ENCODE measurements at regions not wholly inside any gene's neighbourhood (a gene's known extent, or its start where the extent isn't known, plus 50 kb on each side); places are given as distances from the start of the nearest gene placed in this dataset.

GRCh38 chr5:126031989-126032716 lies 391.1 kb upstream of the GRAMD2B start:
- H3K27me3 Mint-ChIP-seq, result no peaks in the 10 kb centered on the region
- H3K4me1 Mint-ChIP-seq (ENCODE audit: low read depth), result no peaks in the 10 kb centered on the region
- ChIA-PET CTCF (no interaction called here), POLR2A (no interaction called here)
- H3K4me3 Mint-ChIP-seq, result no peak overlapping the region
- peaks cover 25% of the 10 kb centered on the region for H3K9me3 Mint-ChIP-seq
- no peak for DNase-seq
- no peaks in the 10 kb centered on the region for H3K36me3 Mint-ChIP-seq
- intact Hi-C loops (cut with micrococcal nuclease), result no loop called here
- H3K27ac Mint-ChIP-seq, result no peak overlapping the region

DNA sequence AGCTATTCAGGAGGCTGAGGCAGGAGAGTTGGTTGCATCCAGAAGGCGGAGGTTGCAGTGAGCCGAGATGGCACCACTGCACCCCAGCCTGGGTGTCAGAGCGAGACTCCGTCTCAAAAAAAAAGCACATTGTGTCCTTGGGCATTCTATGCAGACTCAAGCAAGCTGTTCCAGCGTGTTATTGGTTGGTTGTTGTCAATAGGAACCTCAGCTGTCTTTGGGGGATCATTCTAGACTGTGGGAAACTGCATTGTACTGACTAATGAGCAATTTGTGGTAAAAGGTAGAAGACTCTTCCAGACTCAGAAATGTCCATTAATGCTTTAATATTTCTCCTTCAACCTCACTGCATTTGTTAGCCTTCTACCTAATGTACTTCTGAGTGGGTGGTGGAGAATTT lies 379.5 kb upstream of the GRAMD2B start:
- ChIA-PET POLR2A (no interaction called here), CTCF (no interaction called here)
- Mint-ChIP-seq H3K27ac (no peak overlapping the region), H3K36me3 (no peaks in the 10 kb centered on the region), H3K4me3 (no peak overlapping the region), H3K4me1 (ENCODE audit: low read depth) (no peaks in the 10 kb centered on the region), H3K27me3 (no peaks in the 10 kb centered on the region), H3K9me3 (no peaks in the 10 kb centered on the region)
- intact Hi-C loops (cut with micrococcal nuclease), result no loop called here
- DNase-seq, result no peak

DNA sequence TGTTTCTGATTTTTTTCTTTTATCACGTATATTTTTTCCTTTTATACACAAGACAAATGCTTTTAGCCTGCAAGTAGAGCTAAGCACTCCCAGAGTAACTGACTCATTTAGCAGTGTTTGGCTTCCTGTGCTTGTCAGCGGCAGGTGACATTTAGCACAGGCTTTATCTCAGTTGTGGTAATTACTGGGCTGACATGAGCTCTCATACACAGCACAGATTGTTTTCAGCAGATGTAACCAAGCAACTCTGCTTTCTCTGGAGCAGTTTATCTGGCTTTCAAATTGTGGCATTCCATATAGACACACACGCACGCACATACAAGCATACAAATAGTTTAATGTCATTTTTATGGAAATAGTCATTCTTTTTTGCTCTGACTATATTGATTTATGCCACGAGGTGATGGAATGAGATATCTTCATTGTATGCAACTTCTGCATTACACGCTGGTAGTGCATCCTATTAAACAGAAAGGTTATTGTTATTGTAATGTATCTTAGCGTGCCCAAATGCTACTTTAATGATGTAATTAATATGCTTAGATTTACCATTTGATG lies 379.0 kb upstream of the GRAMD2B start:
- H3K27ac Mint-ChIP-seq, result no peak overlapping the region
- H3K4me1 Mint-ChIP-seq (ENCODE audit: low read depth), result no peaks in the 10 kb centered on the region
- no peak overlapping the region for H3K4me3 Mint-ChIP-seq
- no peaks in the 10 kb centered on the region for H3K9me3 Mint-ChIP-seq
- no peak for DNase-seq
- no peaks in the 10 kb centered on the region for H3K27me3 Mint-ChIP-seq
- ChIA-PET POLR2A (no interaction called here), CTCF (no interaction called here)
- intact Hi-C loops (cut with micrococcal nuclease), result no loop called here
- H3K36me3 Mint-ChIP-seq, result no peaks in the 10 kb centered on the region

- Mint-ChIP-seq H3K27ac (no peak overlapping the region), H3K4me1 (ENCODE audit: low read depth) (no peaks in the 10 kb centered on the region), H3K9me3 (peaks cover 2% of the 10 kb centered on the region), H3K27me3 (no peaks in the 10 kb centered on the region), H3K4me3 (no peak overlapping the region), H3K36me3 (no peaks in the 10 kb centered on the region)
- intact Hi-C loops (cut with micrococcal nuclease), result no loop called here
- ChIA-PET POLR2A (no interaction called here), CTCF (no interaction called here)
- no peak for DNase-seq
Observed at GRCh38 chr5:126044931-126045565, 378.2 kb upstream of the GRAMD2B start.

- intact Hi-C loops (cut with micrococcal nuclease), result no loop called here
- CTCF ChIA-PET, result no interaction called here
- no peaks in the 10 kb centered on the region for H3K36me3 Mint-ChIP-seq
- no peak overlapping the region for H3K27ac Mint-ChIP-seq
- no peaks in the 10 kb centered on the region for H3K27me3 Mint-ChIP-seq
- DNase-seq, result no peak
- POLR2A ChIA-PET, result no interaction called here
- H3K4me3 Mint-ChIP-seq, result no peak overlapping the region
- H3K9me3 Mint-ChIP-seq, result peaks cover 2% of the 10 kb centered on the region
- H3K4me1 Mint-ChIP-seq (ENCODE audit: low read depth), result no peaks in the 10 kb centered on the region
Observed at GRCh38 chr5:126046318-126046717, 376.9 kb upstream of the GRAMD2B start.

GRCh38 chr5:126046846-126047571 lies 376.2 kb upstream of the GRAMD2B start:
- peaks cover 2% of the 10 kb centered on the region for H3K9me3 Mint-ChIP-seq
- intact Hi-C loops (cut with micrococcal nuclease), result no loop called here
- H3K27ac Mint-ChIP-seq, result no peak overlapping the region
- no peak overlapping the region for H3K4me3 Mint-ChIP-seq
- no peaks in the 10 kb centered on the region for H3K4me1 Mint-ChIP-seq (ENCODE audit: low read depth)
- DNase-seq, result no peak
- ChIA-PET CTCF (no interaction called here), POLR2A (no interaction called here)
- H3K36me3 Mint-ChIP-seq, result no peaks in the 10 kb centered on the region
- no peaks in the 10 kb centered on the region for H3K27me3 Mint-ChIP-seq

GRCh38 chr5:126052120-126052519 lies 371.1 kb upstream of the GRAMD2B start:
- H3K27me3 Mint-ChIP-seq, result no peaks in the 10 kb centered on the region
- no peaks in the 10 kb centered on the region for H3K4me1 Mint-ChIP-seq (ENCODE audit: low read depth)
- H3K36me3 Mint-ChIP-seq, result no peaks in the 10 kb centered on the region
- peaks cover 6% of the 10 kb centered on the region for H3K9me3 Mint-ChIP-seq
- no peak overlapping the region for H3K27ac Mint-ChIP-seq
- ChIA-PET POLR2A (no interaction called here), CTCF (no interaction called here)
- intact Hi-C loops (cut with micrococcal nuclease), result no loop called here
- DNase-seq, result no peak
- no peak overlapping the region for H3K4me3 Mint-ChIP-seq

DNA sequence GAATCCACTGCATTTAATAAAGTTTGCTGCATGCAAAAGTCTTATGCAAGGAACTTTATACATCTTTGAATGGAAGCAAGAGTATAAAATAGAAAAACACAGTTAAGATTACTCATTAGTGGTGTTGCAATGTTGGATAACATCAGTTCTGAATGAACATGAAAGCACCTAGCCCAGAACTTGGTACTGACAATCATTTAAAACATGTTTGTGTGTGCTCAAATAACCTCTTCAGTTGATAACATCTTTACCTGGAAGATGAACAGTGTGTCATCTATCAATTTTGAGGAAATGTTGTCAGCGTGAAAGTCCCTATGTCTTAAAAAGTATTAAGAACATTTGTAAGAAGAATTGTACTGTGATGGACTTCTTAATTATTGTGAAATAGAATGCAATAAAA lies 370.4 kb upstream of the GRAMD2B start:
- Mint-ChIP-seq H3K27ac (no peak overlapping the region), H3K4me3 (no peak overlapping the region), H3K4me1 (ENCODE audit: low read depth) (no peaks in the 10 kb centered on the region), H3K9me3 (peaks cover 6% of the 10 kb centered on the region), H3K27me3 (no peaks in the 10 kb centered on the region), H3K36me3 (no peaks in the 10 kb centered on the region)
- intact Hi-C loops (cut with micrococcal nuclease), result no loop called here
- ChIA-PET CTCF (no interaction called here), POLR2A (no interaction called here)
- DNase-seq, result no peak

DNA sequence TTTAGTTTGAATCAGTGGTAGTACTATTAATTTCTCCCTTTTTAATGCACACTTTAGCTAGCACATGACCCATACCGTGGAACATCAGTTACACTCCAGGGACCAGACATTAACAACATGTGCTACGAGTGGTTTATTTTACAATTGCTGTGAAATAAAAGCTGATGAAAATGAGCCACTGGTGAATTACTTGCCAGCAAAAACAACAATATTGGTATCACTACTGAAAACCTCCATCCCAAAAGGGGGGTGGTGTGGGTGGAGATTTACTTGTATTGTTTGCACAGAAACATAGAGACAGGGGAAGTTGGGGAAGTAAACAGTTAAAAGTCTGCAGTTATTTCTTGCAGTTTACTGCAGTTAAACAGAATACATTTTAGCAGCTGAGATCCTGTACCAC lies 369.6 kb upstream of the GRAMD2B start:
- no peak overlapping the region for H3K4me3 Mint-ChIP-seq
- ChIA-PET POLR2A (no interaction called here), CTCF (no interaction called here)
- H3K9me3 Mint-ChIP-seq, result peaks cover 8% of the 10 kb centered on the region
- intact Hi-C loops (cut with micrococcal nuclease), result no loop called here
- no peak overlapping the region for H3K27ac Mint-ChIP-seq
- H3K4me1 Mint-ChIP-seq (ENCODE audit: low read depth), result no peaks in the 10 kb centered on the region
- H3K36me3 Mint-ChIP-seq, result no peaks in the 10 kb centered on the region
- no peak for DNase-seq
- H3K27me3 Mint-ChIP-seq, result no peaks in the 10 kb centered on the region

DNA sequence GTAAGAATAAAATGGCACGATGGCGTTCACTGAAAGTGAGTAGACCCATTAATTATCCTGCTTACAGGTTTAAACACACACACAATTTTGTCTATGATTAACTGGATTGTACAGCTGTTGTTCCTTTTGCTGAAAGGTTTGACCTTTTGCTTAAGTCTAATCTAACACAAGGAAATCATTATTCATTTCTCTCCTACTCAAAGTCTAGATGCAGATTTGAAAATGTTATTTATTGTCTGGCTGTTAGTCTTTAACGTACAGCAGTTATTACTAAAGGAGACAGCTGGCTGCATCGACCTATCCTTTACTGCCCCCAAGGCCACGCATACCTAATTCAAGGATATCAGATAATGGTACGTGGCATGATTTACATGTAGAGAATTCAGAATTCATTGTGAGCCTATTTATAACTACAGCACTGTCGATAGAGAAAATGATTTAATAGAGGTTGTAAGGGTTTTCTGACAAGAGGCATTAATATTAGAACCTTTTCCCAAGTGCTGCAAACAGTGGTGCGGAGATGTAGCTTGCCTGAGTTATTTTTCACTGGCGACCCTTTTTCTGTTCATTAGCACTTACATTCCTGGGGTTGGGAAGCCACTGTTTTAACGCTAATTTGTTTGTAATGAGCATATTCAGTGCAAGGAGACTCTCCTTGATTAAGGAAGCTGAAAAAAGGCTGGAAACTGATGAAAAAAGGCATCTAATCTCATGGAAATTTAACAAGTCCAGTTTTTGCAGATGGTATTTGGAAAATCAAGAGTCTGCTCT lies 368.4 kb upstream of the GRAMD2B start:
- Mint-ChIP-seq H3K4me3 (no peak overlapping the region), H3K36me3 (no peaks in the 10 kb centered on the region), H3K27me3 (no peaks in the 10 kb centered on the region), H3K4me1 (ENCODE audit: low read depth) (no peaks in the 10 kb centered on the region), H3K9me3 (peaks cover 11% of the 10 kb centered on the region), H3K27ac (no peak overlapping the region)
- ChIA-PET POLR2A (no interaction called here), CTCF (no interaction called here)
- no peak for DNase-seq
- intact Hi-C loops (cut with micrococcal nuclease), result no loop called here

DNA sequence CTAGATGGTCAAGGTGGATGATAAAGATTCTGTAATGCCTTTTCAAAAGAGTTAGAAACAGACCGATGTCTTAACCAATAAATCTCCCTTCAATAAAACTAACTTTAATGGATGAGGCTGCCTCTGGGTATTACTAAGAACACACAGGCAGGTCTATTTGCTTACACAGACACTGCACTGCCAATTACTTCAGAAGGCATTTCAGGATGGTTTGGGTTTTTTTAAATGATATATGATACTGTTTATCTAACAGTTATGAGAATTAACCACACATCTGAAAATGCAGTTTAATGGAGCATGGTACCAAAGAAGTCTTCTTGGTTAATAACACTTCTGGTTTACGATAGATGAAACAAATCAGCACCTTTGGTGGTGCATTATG lies 367.9 kb upstream of the GRAMD2B start:
- peaks cover 11% of the 10 kb centered on the region for H3K9me3 Mint-ChIP-seq
- CTCF ChIA-PET, result no interaction called here
- H3K27ac Mint-ChIP-seq, result no peak overlapping the region
- H3K4me3 Mint-ChIP-seq, result no peak overlapping the region
- POLR2A ChIA-PET, result no interaction called here
- intact Hi-C loops (cut with micrococcal nuclease), result no loop called here
- no peaks in the 10 kb centered on the region for H3K27me3 Mint-ChIP-seq
- no peaks in the 10 kb centered on the region for H3K36me3 Mint-ChIP-seq
- DNase-seq, result no peak
- H3K4me1 Mint-ChIP-seq (ENCODE audit: low read depth), result no peaks in the 10 kb centered on the region

DNA sequence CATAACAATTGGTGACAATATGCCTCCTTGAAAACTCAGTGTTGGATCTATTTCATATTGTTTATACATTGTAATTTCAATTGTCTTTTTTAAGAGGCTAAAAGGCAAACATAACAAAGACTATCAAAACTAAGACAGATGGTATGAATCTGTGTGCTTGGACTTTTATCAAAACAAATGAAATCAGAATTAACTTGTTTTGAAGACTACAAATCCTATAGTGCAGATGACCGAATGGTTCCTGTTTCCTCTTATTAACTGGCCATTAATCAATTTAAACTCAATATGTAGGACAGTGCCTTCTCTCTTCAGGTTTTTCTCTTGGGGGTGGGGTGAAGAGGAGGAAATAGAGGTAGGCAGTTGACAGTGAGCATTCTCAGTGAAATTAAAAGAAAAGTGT lies 366.9 kb upstream of the GRAMD2B start:
- ChIA-PET POLR2A (no interaction called here), CTCF (no interaction called here)
- Mint-ChIP-seq H3K36me3 (no peaks in the 10 kb centered on the region), H3K27ac (no peak overlapping the region), H3K4me1 (ENCODE audit: low read depth) (no peaks in the 10 kb centered on the region), H3K9me3 (peaks cover 11% of the 10 kb centered on the region), H3K27me3 (no peaks in the 10 kb centered on the region), H3K4me3 (no peak overlapping the region)
- no peak for DNase-seq
- intact Hi-C loops (cut with micrococcal nuclease), result no loop called here

Measured in activated CD4-positive, alpha-beta memory T cell treated with anti-CD3 and anti-CD28 coated beads for 36 hours (primary cell).